Left lung (tissue), 4 donors: ENCODE measurements at regions not wholly inside any gene's neighbourhood (a gene's known extent, or its start where the extent isn't known, plus 50 kb on each side); places are given as distances from the start of the nearest gene placed in this dataset.
"Not testable (repeated sequence)": the region's sequence is repeated elsewhere in the genome, so short reads cannot be mapped to it uniquely, and the experiment has no call there.

Experiments used
- ATAC-seq: fragments of 200-7000 bp; cut with Tn5 transposase; one replicate; pipeline ENCODE4 v1.9.1; 2020; ENCODE audit warnings: moderate library complexity
- DNase-seq, 4 donors: peaks; one replicate each; pipeline ENCODE4 v3.0.0-alpha.2; 2013 to 2020
- H3K27ac ChIP-seq, 2 donors: fragments of 200-600 bp; sonication (generic) in 1 of 2; one replicate each; pipeline versions ENCODE4 v1.5.0 to v1.8.0; 2020 to 2021
- H3K27me3 ChIP-seq, 2 donors: fragments of 200-600 bp; sonication (generic) in 1 of 2; one replicate each; pipeline versions ENCODE4 v1.5.0 to v1.8.0; 2020 to 2021
- H3K36me3 ChIP-seq, 2 donors: fragments of 200-600 bp; sonication (generic) in 1 of 2; one replicate each; pipeline versions ENCODE4 v1.5.0 to v1.8.0; 2020 to 2021
- H3K4me1 ChIP-seq, 2 donors: fragments of 200-600 bp; one replicate each; pipeline ENCODE4 v1.8.0; 2021
- H3K4me3 ChIP-seq, 2 donors: fragments of 200-600 bp; sonication (generic) in 1 of 2; one replicate each; pipeline versions ENCODE4 v1.5.0 to v1.8.0; 2020 to 2021; ENCODE audit warnings: mild to moderate bottlenecking in 1 of 2
- H3K9me3 ChIP-seq, 2 donors: fragments of 200-600 bp; sonication (generic) in 1 of 2; one replicate each; pipeline versions ENCODE4 v1.5.0 to v1.8.0; 2020 to 2021
- intact Hi-C, 2 donors: fragments of 100-400 bp; cut with DNase I; formaldehyde crosslinking; loops; one replicate each; pipeline versions ENCODE4 v1.11.2 to v1.14.2; 2022
- TF ChIP-seq, protein P1 (sequence below), 2 donors: fragments of 200-600 bp; sonication (generic) in 1 of 2; IDR thresholded peaks; one replicate each; pipeline versions ENCODE4 v1.5.0 to v1.8.0; 2021; ENCODE audit warnings: antibody characterized with exemption in 2 of 2
- donor health status: DM: no; HTN: yes; CAD: no.
- donor health status: DM: no; HTN: no; CAD: no.

DNA sequence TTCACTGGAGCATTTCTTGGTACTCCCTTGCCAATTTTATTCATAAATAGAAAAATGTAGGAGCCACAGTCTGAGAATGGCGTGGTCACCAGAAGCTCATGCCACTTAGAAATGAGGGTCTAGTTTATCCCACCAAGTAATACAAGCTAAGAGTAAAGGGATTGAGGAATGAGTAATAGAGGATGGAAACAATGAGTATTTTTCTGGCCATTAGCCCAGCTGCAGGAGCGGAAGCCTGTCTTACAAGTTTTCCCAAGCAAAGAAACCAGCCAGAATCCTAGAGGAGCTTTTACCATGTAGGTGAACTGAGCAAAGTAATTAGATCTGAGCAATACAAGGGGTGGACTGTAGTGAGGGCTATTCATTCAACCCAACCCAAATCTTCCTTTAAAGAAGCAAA, 160.7 kb upstream of the NPY2R start:
- TF ChIP-seq, protein P1, sequence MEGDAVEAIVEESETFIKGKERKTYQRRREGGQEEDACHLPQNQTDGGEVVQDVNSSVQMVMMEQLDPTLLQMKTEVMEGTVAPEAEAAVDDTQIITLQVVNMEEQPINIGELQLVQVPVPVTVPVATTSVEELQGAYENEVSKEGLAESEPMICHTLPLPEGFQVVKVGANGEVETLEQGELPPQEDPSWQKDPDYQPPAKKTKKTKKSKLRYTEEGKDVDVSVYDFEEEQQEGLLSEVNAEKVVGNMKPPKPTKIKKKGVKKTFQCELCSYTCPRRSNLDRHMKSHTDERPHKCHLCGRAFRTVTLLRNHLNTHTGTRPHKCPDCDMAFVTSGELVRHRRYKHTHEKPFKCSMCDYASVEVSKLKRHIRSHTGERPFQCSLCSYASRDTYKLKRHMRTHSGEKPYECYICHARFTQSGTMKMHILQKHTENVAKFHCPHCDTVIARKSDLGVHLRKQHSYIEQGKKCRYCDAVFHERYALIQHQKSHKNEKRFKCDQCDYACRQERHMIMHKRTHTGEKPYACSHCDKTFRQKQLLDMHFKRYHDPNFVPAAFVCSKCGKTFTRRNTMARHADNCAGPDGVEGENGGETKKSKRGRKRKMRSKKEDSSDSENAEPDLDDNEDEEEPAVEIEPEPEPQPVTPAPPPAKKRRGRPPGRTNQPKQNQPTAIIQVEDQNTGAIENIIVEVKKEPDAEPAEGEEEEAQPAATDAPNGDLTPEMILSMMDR (IDR thresholded peaks at IDR 0.05): no peak
- DNase-seq (no peak), ATAC-seq (no peak)
- Histone ChIP-seq H3K36me3 (no peaks in the 10 kb centered on the region), H3K27me3 (no peaks in the 10 kb centered on the region), H3K9me3 (peaks cover 0 to 6% of the 10 kb centered on the region in 2 donors), H3K4me3 (no peak overlapping the region), H3K4me1 (no peaks in the 10 kb centered on the region), H3K27ac (no peak overlapping the region)
- intact Hi-C loops: no loop called here

DNA sequence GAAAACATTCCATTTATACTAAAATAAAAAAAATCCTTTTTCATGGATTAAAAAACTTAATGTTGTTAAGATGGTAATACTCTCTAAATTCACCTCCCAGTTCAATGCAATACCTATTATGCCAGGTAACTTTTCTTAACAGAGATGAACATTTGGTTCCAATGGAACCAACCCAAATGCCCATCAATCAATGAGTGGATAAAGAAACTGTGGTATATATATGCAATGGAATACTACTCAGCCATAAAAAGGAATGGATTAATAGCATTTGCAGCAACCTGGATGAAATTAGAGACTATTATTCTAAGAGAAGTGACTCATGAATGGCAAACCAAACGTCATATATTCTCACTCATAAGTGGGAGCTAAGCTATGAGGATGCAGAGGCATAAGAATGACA, 154.4 kb upstream of the NPY2R start:
- H3K9me3 ChIP-seq, H3K4me1 ChIP-seq, H3K4me3 ChIP-seq, H3K27ac ChIP-seq, H3K27me3 ChIP-seq, H3K36me3 ChIP-seq, DNase-seq, intact Hi-C loops, ATAC-seq: not testable (repeated sequence)

DNA sequence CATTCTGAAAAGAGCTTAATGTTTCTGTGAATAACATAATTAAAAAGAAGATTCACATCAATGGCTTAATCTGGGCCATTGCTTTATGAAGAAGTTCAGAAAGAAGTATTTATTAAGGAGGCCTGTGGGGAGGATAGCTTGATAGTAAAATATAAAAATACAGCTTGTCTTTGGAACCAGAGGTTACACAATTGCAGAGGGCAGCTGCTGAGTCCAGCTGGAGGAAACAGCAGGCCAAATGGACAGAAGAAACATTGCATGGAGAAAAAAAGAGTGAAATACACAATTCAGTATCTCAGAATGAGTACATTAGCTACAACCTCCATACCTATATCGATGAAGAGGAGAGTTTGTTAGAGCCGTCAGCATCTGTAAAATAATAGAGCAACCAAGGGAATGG, 148.0 kb upstream of the NPY2R start:
- DNase-seq (peak in 2 of 4 donors; percentile 18 to 57), ATAC-seq (no peak)
- Histone ChIP-seq H3K27me3 (no peaks in the 10 kb centered on the region), H3K27ac (no peak overlapping the region), H3K9me3 (no peaks in the 10 kb centered on the region), H3K36me3 (no peaks in the 10 kb centered on the region), H3K4me1 (no peaks in the 10 kb centered on the region), H3K4me3 (no peak overlapping the region)
- intact Hi-C loops: no loop called here
- TF ChIP-seq, protein P1 (IDR thresholded peaks at IDR 0.05): no peak

DNA sequence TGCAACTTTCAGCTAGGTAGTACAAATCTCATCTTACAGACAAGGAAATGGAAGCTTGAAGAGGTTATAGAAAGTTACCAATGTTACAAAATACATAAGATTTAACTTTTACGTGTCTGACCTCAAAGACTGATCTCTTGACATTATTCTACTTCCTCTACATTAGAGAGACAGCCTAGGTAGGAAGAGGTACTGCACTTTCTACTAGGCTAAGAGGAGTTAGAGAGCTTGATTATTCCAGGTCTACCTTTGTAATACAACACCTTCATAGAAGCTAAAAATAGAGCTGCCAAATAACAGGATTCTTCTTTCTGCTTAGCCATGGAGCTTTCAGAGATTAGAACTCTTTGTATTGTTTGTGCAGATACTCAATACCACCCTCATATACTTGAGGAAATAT, 147.6 kb upstream of the NPY2R start:
- no peaks in the 10 kb centered on the region for H3K36me3 ChIP-seq
- H3K4me3 ChIP-seq: no peak overlapping the region
- H3K27ac ChIP-seq: no peak overlapping the region
- no peaks in the 10 kb centered on the region for H3K4me1 ChIP-seq
- ATAC-seq (no peak), DNase-seq (no peak)
- intact Hi-C loops: no loop called here
- H3K9me3 ChIP-seq: no peaks in the 10 kb centered on the region
- TF ChIP-seq, protein P1 (IDR thresholded peaks at IDR 0.05): no peak
- H3K27me3 ChIP-seq: no peaks in the 10 kb centered on the region

DNA sequence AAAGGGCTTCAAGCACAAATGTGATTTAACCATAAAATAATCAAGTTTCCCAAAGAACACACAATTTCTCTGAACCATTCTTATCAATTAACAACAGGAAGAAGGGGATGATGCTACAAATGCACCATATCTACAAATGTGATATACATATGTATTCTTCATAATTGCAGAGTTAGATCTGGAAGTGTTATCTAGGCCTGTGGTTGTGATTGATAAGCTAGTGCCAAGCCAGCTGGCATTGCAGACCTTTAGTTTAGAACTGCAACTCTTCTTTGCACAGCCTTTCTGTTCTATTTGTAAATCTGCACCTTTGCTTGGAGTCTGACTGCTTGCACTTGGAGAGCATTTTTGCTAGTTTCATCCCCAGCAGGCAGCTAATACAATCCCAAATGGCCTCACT, 145.5 kb upstream of the NPY2R start:
- Histone ChIP-seq H3K27ac (no peak overlapping the region), H3K27me3 (no peaks in the 10 kb centered on the region), H3K4me1 (no peaks in the 10 kb centered on the region), H3K4me3 (no peak overlapping the region), H3K36me3 (no peaks in the 10 kb centered on the region), H3K9me3 (no peaks in the 10 kb centered on the region)
- TF ChIP-seq, protein P1 (IDR thresholded peaks at IDR 0.05): no peak
- intact Hi-C loops: no loop called here
- ATAC-seq: no peak
- DNase-seq: no peak

DNA sequence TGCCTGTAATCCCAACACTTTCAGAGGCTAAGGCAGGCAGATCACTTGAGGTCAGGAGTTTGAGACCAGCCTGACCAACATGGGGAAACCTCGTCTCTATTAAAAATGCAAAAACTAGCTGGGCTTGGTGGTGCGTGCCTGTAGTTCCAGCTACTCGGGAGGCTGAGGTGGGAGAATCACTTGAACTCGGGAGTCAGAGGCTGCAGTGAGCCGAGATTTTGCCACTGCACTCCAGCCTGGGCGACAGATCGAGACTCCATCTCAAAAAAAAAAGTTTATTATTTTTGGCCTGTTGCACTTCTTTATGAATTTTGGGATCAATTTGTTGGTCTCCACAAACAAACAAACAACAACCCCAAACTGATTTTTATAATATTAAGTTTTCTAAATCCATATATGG, 143.5 kb upstream of the NPY2R start:
- H3K36me3 ChIP-seq, ATAC-seq, H3K27me3 ChIP-seq, H3K4me3 ChIP-seq, H3K27ac ChIP-seq, H3K4me1 ChIP-seq, DNase-seq, intact Hi-C loops, H3K9me3 ChIP-seq: not testable (repeated sequence)
